NCI-H2227 treated with DMSO at 0.1 percent for 48 hours (cell line): ENCODE measurements at regions not wholly inside any gene's neighbourhood (a gene's known extent, or its start where the extent isn't known, plus 50 kb on each side); places are given as distances from the start of the nearest gene placed in this dataset.

Experiments
- DNase-seq: peaks from one replicate; lab custom pipeline; 2025; lab: John Stamatoyannopoulos, UW

DNA sequence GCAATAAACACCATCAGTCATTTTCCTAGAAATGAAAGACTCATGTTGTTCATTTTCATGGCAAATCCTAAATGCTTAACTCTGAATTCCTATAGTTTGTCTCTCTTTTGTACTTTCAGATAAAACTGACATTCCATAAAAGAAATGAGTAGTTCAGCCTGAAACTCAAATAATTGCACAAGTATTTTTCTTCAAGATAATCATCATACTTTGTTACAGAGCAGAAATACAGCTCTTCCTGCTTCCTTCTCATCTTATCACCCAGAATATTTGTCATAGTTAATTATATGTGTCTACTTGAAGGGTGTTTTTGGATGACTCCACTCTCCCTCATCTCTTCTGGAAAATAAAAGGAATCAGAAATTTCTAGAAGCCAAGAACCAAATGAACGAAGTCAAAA is 141.1 kb downstream of the HNMT start:
- DNase-seq: no peak

DNA sequence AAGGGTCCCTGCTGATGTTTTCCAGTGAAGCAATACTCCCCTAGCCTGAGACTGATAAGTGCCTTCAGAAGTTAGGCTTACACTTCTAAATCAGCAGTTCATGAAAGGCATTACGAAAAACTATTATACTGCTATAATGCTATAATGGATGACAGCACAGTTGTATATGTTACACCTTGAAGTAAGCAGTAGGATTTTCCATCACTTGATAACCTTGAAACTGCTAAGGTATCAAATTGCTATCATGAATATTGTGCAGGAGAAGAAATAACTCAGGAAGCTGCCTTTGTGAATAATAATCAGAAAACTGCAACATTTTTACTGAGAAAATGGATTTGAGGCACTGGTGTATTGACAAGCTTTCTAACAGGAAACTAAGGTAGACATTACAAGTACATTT is 142.3 kb downstream of the HNMT start:
- DNase-seq: no peak

DNA sequence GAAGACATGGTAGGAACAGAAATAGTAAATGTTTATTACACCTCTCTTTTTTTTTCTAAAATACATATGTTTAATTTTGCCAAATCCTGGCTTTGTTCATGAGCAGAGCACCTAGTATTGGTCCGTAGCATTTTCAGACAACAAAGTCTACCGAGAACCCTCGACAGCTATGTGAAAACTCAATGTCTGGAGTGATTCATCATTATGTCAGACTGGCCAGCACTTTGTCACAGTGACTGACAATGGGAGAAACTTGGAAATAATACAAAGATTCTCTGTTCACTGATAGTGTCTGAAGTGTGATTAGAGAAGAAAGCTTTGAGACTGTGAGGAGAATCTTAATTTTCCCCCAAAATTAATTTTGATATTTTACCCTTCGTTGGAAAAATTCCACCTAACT is 143.0 kb downstream of the HNMT start:
- DNase-seq: no peak

DNA sequence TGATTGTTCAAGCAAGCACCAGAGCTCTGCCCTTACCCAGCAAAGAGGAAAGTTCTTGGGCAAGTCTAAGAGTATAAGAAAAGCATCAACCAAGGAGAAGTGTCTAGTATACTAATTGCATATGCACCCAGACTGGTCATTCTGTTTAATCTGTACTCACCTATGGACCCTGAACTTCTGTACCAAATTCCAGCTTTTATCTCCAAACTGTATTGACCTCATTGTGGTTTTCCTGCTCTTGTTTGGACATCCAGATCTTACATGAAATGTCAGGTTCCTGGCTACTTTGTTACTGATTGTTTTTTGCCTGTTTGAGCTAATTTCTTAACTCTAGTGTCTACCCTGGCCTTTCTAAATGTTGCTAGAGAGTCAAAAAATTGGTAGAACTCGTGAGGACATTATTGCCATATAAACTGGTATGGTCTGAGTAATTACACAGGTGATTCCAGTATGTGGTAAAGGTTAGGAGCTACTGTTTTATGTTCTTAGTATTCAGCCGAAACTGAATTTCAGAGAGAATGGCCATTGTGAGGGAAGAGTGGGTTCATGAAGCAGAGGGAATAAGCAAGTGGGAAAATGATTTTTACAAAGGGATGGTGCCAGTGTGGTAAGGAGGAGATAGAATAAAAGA is 146.3 kb downstream of the HNMT start:
- DNase-seq: no peak

DNA sequence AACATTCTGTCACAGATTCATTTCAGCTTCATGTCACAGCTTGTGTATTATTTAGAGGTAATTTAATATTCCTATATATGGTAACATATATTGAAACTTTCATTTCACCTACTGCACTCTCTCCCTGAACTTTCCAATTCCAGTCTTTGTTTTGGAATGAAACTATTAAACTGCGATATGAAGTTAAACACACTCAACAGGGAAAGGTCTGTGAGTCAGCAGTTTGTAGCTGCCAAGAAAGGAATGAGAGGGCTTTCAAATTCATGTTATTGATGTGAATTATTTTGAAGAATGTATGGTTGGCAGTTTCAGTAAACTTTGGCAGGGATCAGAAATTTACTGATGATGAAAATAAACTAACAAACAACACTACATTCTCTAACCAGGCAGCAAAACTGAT is 148.3 kb downstream of the HNMT start:
- no peak for DNase-seq

DNA sequence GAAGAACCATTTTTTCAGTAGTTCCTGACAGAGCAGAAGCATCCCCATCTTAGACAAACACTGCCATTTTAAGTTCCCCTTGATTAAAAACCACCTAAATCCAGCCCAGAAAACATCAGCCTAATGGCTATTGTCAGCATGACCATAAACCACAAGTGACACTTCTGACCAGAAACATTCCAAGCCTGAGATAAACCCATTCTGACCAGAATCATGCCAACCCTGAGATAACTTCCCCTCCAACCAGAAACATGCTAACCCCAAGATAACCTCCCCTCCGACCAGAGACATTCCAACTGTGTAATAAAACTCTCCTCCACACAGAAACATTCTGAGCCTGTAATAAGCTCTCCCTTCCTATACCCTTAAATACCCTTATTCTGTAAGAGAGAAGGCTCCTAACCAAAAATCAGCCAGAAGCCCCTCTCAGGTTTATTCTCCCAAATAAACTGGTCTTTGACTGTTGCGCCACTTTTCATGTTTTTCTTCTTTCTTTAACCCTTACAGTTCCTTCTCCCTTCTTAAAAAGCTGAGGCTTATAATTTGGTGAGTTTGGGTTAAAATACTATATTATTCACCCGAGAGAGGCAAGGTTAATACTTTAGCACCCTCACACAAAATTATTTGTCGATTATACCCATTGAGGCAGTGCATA is 149.7 kb downstream of the HNMT start:
- no peak for DNase-seq

DNA sequence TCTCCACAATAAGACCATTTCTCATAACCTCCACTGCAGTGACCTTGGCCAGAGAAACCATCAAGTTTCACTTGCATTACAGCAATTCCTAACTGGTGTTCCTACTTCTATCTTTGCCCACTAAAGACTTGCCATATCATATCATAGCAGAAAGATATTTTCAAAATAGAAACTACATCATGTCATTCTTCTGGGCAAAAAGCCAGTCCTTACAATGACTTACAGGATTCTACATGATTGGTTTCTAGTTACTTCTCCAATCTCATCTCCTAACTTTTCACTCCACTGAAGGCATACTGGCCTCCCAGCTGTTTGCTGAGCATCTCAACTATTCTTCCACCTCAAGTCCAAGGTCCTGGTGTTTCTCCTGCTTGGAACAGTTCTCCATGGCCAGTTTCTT is 151.4 kb downstream of the HNMT start:
- no peak for DNase-seq

DNA sequence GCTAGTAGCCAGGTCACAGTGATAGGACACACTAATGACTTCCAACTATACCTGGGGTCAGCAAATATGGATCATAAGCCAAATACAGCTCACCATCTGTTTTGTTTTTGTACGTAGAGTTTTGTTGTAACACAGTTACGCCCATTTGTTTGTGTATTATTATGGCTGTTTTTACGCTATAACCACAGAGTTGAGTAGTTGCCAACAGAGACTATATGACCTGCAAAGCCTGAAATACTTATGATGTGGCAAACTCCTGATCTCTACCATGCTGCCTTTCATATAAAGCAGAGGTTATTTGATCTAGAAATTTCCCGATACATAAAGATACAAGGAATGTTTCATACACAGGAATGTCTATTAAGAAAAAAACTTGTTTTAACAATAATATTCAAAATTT is 152.2 kb downstream of the HNMT start:
- no peak for DNase-seq

DNA sequence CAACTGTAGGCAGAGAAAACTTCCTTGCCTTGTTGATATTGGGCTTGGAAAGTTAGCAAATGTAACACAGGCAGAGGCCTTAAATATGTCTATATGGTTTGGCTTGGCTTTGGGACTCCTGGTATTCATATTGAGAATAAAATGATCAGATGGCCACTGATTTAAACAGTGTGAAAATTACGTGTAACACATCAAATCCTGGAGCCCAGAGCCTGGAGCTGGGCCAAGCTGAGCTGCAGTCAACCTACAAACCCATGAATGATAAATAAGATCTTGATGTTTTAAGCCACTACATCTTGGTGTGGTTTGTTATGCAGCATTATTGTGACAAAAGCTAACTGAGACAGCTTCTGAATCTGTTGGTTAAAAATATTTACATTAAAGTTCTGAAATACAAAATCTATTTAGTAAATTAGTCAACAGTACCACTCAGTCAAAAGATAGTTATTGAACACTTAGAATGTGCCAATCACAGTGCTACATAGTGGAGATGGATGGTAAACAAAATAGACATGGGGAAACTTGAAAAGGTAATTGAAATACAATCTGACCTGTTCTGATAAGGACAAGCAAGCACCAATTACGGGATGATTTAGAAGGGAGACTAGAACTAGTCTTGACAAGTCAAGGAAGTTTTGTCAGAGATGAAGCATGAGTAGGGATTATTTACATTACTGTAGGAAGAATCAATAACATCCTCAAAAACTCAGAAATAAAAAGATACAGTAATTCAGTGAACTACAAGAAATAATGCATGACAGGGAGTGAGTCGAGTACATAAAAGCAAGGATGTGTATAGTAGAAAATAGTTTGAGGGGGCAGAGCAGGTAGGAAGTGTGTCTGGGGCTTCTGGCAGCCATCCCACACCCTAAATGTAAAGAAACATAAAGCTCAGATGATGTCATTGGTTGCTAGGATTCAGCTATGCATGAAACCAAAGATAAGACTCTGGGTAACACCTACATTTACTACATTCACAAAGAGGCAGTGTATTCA is 157.7 kb downstream of the HNMT start:
- no peak for DNase-seq

DNA sequence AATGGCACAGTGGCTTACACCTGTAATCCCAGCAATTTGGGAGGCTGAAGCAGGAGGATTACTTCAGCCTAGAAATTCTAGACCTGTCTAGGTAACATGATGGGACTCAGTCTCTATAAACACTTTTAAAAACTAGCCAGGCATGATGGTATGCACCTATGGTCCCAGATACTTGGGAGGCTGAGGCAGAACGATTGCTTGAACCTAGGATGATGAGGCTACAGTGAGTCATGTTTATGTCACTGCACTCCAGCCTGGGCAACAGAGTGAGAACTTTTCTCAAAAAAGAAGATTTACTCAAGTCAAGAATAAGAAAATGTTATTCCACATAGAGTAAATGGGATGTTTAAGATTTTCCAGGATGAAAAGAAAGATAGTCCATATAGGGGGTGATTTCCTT is 158.6 kb downstream of the HNMT start:
- DNase-seq: no peak

DNA sequence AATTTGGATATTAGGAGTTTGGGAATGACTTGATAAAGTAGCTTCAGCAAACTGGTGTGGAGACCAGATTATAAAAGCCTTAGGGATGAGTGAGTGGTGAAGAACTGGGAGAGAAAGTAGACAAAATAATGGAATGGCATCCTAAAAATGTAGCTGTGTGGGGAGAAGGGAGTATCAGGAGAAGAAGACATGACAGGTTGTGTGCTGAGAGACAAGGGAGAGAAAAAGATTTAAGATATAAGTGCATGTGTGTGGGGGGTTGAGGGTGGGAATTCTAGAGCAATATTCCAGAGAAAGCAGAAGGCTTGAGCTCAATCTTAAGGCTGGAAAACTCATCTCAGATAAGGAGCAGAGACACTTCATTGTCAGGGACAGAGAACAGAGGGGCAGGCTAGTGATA is 159.5 kb downstream of the HNMT start:
- DNase-seq: no peak

DNA sequence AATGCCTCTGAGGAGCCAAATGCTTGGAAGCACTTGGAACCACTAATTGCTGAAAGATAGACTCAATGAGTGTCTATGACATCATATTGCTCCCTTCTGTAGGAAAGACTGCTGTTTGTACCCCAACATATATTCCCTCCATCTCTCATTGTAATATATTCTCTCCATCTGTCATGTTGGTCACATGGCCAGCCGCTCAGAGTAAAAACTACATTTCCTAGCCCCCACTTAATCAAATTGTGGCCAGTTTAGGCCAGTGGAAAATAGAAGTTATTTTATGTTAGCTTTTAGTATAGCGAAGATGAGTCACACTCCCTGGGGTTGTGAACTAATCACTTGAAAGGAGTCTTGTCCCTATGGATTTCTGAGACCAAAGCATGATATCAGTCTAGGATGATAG is 160.2 kb downstream of the HNMT start:
- DNase-seq: no peak

DNA sequence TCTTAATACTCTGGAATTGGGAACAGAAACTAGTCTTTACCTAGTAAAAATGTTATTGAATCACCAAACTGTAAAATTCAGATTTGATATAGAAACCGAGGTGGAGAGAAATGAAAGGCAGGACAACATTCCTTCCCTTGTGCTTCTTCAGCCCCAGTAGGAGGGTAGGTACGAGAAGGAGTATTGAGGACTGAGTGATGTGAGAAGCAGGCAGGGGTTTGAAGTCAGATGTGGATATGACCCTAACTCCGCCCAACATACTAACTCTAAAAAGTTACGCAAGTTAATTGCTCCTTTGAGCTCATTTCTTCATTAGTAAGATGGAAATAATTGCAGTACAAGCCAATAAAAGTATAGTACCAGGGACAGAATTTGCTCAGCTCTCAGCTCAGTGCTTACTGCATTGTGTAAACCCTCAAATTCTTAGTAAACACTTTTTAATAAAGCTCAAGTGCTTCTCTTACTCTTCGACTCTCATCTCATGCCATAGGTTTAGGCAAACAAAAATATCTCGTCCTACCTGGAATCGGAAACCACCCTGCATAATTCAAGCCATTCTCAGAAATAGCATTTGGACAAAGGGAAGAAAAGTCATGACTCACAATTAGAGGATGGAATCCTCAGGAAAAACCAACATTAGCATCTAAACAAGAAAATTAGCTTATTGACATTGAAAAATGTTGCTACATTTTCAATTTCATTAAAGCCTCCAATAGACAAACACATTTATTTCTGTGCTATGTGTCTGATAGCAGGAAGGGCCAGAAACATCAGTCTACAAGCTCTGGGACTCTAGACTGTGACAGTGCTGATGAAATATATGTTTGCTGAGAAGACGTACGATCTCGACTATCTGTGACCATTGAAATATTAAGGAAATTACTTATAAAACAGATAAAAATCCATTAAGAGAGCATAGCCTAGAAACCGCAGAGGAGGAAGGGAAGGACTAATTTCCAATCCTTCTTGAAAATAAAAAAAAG is 161.3 kb downstream of the HNMT start:
- DNase-seq: no peak

DNA sequence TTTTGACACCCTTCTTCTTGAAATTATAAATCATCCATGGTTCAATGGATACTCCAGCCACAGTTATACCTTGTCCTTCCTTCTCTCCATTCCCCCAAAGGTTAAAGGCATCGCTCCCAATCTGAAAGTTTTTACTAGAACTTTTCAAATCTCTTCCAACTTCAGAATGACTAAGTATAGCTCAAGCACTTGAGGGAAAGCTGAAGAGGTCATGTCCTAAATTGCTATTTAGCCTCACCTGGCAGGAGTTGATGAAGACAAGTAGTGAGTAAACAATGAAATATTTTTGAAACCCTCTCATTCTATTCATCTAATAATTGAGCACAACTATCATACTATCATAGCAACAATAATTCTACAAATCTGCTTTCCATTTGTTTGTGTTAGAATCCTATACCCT is 167.8 kb downstream of the HNMT start:
- no peak for DNase-seq

DNA sequence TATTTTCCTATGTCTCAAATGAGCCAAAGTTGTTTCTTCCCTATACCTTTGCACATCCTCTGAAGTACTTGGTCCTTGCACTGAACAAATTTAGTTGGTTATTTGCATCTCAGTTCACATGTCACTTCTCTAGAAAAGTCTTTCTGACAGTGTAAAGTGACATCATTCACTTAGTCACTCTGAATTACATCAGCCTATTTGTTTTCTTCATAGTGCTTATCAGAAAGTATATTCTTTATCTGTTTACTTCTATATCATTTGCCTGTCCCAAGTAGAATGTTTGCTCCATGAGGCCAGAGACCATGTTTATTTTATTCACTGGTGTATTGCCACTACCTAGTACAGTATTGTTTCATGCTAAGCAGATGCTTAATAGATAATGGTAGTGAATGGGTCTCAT is 173.7 kb downstream of the HNMT start:
- no peak for DNase-seq

DNA sequence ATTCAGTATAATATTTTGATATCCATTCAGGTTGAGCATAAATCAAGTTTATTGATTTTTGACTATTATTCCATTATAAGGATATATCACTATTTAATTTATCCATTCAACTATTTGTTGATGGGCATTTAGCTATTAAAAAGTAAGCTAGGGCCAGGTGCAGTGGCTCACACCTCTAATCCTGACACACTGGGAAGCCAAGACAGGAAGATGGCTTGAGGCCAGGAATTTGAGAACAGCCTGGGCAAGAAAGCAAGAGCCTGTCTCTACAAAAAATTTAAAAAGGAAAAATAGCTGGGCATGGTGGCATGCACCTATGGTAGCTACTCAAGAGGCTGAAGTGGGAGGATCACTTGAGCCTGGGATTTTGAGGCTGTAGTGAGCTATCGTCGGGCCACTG is 183.5 kb downstream of the HNMT start:
- DNase-seq: no peak

DNA sequence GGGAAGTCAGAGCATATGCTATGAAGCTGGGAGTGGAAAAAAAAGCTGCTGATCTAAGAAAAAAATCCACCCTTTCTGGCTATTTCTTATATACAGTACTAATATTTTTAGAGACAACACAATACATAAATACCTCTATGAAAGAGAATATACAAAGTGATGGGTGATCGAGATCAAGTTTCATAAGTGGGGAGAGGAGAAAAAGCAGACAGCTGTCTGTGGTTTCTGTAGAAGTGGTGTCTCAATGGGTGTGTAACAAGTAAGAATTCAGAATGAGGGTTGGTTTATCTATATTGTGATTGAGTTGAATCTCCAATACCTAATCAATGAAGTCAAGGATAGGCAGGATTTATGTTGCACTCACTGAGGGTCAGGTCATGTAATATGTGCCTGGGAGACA is 191.0 kb downstream of the HNMT start:
- DNase-seq: no peak

DNA sequence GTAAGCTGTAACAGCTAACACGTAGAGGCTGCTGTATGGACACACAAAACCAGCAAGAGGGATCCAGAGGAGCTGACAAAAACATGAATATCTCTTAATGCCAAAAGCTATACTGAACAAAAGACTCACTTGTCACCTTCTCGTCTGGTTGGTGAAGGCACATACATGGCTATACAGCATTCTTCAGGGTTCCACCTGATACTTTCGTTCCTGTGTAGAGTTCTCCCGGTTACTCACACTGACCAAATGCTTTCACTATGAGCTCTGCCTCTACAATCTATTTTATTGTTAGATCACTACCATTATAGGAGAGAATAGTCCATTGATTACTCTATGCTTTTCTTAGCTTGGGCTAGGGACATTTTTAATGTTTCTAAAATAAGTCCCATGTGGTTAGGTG is 193.1 kb downstream of the HNMT start:
- DNase-seq: no peak

DNA sequence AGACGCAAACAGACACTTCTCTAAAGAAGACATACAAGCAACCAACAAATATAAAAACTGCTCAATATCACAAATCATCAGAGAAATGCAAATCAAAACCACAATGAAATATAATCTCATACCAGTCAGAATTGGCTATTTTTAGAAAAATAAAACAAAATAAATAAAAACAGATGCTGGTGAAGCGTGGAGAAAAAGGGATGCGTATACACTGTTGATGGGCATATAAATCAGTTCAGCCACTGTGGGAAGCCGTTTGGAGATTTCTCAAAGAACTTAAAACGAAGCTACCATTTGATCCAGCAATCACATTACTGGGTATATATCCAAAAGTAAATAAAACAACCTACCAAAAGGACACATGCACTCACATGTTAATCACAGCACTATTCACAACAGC is 206.2 kb downstream of the HNMT start:
- no peak for DNase-seq

DNA sequence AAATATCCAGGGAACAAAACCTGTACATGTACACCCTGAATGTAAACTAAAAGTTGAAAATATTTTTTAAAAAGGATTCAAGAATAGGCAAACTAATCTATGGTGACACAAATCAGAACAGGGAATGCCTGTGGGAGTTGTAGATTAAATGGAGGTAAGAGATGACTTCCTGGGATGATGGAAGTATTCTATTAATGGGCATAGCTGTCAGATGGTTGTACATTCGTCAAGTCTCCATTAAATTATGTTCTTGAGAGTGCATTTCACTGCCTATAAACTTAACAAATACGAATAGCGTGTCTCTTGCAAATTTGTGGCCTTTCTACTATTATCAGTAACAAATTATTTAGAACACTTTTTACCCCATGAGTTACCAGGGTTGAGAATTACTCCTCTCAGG is 207.0 kb downstream of the HNMT start:
- no peak for DNase-seq

DNA sequence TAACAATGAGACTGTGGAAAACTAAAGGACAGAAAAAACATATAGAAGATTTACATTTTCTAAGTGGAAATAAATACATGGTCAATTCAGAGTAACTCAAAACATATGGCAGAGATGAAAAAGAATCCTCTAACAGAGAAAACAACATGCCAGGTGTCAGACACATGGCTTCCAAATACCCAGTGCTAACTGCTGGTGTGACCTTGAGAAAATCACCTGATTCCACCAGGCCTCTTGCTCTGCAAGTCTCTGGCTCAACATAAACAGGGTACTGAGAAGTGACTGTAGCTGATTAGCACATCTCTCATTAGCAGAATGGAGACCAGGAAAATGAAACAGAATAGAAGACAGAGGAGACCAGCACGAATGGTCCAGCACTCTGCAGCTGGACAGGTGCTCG is 210.8 kb downstream of the HNMT start:
- DNase-seq: no peak

DNA sequence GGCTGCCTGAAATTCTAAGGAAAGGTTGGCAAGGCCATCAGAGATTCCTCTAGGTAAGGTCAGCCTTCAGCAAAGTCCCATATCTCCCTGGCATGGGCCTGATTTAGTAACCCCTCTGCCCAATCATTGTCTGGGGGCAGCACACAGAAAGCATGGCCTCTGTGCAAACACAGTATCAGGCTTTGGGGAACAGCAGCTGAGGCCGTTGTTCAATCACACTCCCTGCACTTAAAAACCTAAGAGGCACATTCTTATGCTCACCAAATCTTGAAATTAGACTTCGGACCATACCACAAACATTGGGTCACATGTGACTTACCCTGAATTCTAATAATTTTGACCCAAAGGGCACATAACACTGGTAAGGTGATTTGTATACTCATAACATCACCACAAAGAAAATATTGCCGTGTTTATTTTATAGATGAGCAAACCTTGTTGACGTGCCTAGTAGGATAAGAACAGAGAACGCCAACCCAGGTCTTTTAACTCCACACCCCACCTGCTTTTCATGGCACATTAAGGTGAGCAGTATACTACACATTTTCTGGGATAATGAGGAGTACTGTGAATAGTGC is 212.7 kb downstream of the HNMT start:
- no peak for DNase-seq
